PC-9 (cell line): ENCODE measurements at regions not wholly inside any gene's neighbourhood (a gene's known extent, or its start where the extent isn't known, plus 50 kb on each side); places are given as distances from the start of the nearest gene placed in this dataset.

ENCODE experiments used
- BruUV-seq: library from RNA; stranded (reverse); fragments of 400-500 nt; replicated peaks from 2 replicates; lab custom pipeline; 2021; lab: Mats Ljungman, UMichigan
- CTCF ChIA-PET: fragments of 300-600 bp; sonication (Branson Sonifier 250); formaldehyde crosslinking; loops from one replicate; lab custom pipeline; 2022; ENCODE audit warnings: antibody characterized with exemption; lab: Charles Lee
- POLR2A ChIA-PET: fragments of 300-600 bp; sonication (Branson Sonifier 250); formaldehyde crosslinking; loops from one replicate; lab custom pipeline; 2022; ENCODE audit warnings: antibody characterized with exemption; ENCODE audit not compliant: unreplicated experiment; lab: Charles Lee
- DNase-seq, 2 experiments: peaks; one replicate each; pipeline versions ENCODE4 v3.0.0 to v3.0.0-alpha.2; 2015 to 2022; ENCODE audit warnings: mixed read lengths in 1 of 2
- H2AFZ ChIP-seq: fragments of 200-600 bp; sonication (generic); 2 replicates; pipeline ENCODE4 v1.8.1; 2017; ENCODE audit warnings: antibody characterized with exemption
- H3F3A ChIP-seq: fragments of 200-600 bp; sonication (generic); 2 replicates; pipeline ENCODE4 v1.8.1; 2017; ENCODE audit warnings: antibody characterized with exemption, mild to moderate bottlenecking, low read depth; ENCODE audit not compliant: insufficient read depth
- H3K27ac ChIP-seq: fragments of 200-600 bp; sonication (generic); 2 replicates; pipeline ENCODE4 v1.6.1; 2016; ENCODE audit warnings: mixed run types
- H3K27me3 ChIP-seq: fragments of 200-600 bp; sonication (generic); 2 replicates; pipeline ENCODE4 v1.6.1; 2016; ENCODE audit warnings: low read depth, mixed run types; ENCODE audit not compliant: insufficient read depth
- H3K36me3 ChIP-seq: fragments of 200-600 bp; sonication (generic); 2 replicates; pipeline ENCODE4 v1.6.1; 2016; ENCODE audit warnings: low read depth, mixed run types
- H3K4me1 ChIP-seq: fragments of 200-600 bp; sonication (generic); replicated peaks from 2 replicates; pipeline ENCODE4 v1.6.1; 2016; ENCODE audit warnings: mixed run types; ENCODE audit not compliant: insufficient read depth
- H3K4me2 ChIP-seq: fragments of 200-600 bp; sonication (generic); 2 replicates; pipeline ENCODE4 v1.6.1; 2017; ENCODE audit warnings: mixed run types
- H3K4me3 ChIP-seq: fragments of 200-600 bp; sonication (generic); 2 replicates; pipeline ENCODE4 v1.6.1; 2016; ENCODE audit warnings: mixed run types
- H3K79me2 ChIP-seq: fragments of 200-600 bp; sonication (generic); 2 replicates; pipeline ENCODE4 v1.6.1; 2017; ENCODE audit warnings: low read depth, mixed run types
- H3K9me2 ChIP-seq: fragments of 200-600 bp; sonication (generic); 2 replicates; pipeline ENCODE4 v1.8.1; 2017; ENCODE audit warnings: mild to moderate bottlenecking; ENCODE audit not compliant: insufficient read depth
- H3K9me3 ChIP-seq: fragments of 200-600 bp; sonication (generic); 2 replicates; pipeline ENCODE4 v1.8.1; 2016; ENCODE audit warnings: low read depth; ENCODE audit not compliant: insufficient read depth
- H4K20me1 ChIP-seq: fragments of 200-600 bp; sonication (generic); 2 replicates; pipeline ENCODE4 v1.8.1; 2017; ENCODE audit not compliant: insufficient read depth
- CTCF ChIP-seq: fragments of 200-600 bp; sonication (generic); conservative IDR thresholded peaks from 2 replicates; pipeline ENCODE4 v1.6.1; 2017; ENCODE audit warnings: mixed run types, antibody characterized with exemption, mild to moderate bottlenecking, moderate library complexity
- EZH2 ChIP-seq: fragments of 200-600 bp; sonication (generic); IDR thresholded peaks from 2 replicates; pipeline ENCODE4 v1.8.0; 2017; ENCODE audit warnings: antibody characterized with exemption, low read depth
- intact Hi-C: fragments of 100-400 bp; cut with micrococcal nuclease; formaldehyde crosslinking; loops from one replicate; pipeline ENCODE4 v1.10.0; 2022; ENCODE audit not compliant: unreplicated experiment

- Histone ChIP-seq H3K4me2 (no peak overlapping the region), H3K9me2 (no peaks in the 10 kb centered on the region), H3K27ac (no peak overlapping the region), H4K20me1 (no peaks in the 10 kb centered on the region), H3K27me3 (no peaks in the 10 kb centered on the region), H3K79me2 (no peaks in the 10 kb centered on the region), H3K9me3 (no peaks in the 10 kb centered on the region), H3K36me3 (no peaks in the 10 kb centered on the region), H2AFZ (no peak overlapping the region), H3K4me3 (no peak overlapping the region), H3F3A (no peaks in the 10 kb centered on the region), H3K4me1 (no peaks in the 10 kb centered on the region)
- CTCF ChIA-PET = no interaction called here
- no peak for DNase-seq
- TF ChIP-seq EZH2 (no peak), CTCF (no peak)
- POLR2A ChIA-PET = no interaction called here
- intact Hi-C loops = no loop called here
- no TSS peak for BruUV-seq
These were observed 404.8 kb downstream of the EPHA5 start for GRCh38 chr4:65265526-65265925.

GRCh38 chr4:65259296-65259695 lies 411.0 kb downstream of the EPHA5 start:
- CTCF ChIA-PET = no interaction called here
- TF ChIP-seq CTCF = no peak
- no peak for TF ChIP-seq EZH2

GRCh38 chr4:65250916-65251315 lies 419.4 kb downstream of the EPHA5 start:
- no peaks in the 10 kb centered on the region for H3K9me2 ChIP-seq
- H3K4me2 ChIP-seq = no peak overlapping the region
- H3K36me3 ChIP-seq = no peaks in the 10 kb centered on the region
- H3K27me3 ChIP-seq = no peaks in the 10 kb centered on the region
- CTCF ChIA-PET = no interaction called here
- DNase-seq = no peak
- POLR2A ChIA-PET = no interaction called here
- no peaks in the 10 kb centered on the region for H3K79me2 ChIP-seq
- no peak for TF ChIP-seq CTCF
- no peak for TF ChIP-seq EZH2
- intact Hi-C loops = no loop called here
- no peaks in the 10 kb centered on the region for H3K4me1 ChIP-seq
- H3K4me3 ChIP-seq = no peak overlapping the region
- no peaks in the 10 kb centered on the region for H4K20me1 ChIP-seq
- BruUV-seq = no TSS peak
- H2AFZ ChIP-seq = no peak overlapping the region
- no peaks in the 10 kb centered on the region for H3F3A ChIP-seq
- H3K27ac ChIP-seq = no peak overlapping the region
- no peaks in the 10 kb centered on the region for H3K9me3 ChIP-seq

More at GRCh38 chr4:65259296-65259695, 411.0 kb downstream of the EPHA5 start:
- intact Hi-C loops = no loop called here
- H3K4me2 ChIP-seq = no peak overlapping the region
- H3K9me2 ChIP-seq = no peaks in the 10 kb centered on the region
- H3K79me2 ChIP-seq = no peaks in the 10 kb centered on the region
- H4K20me1 ChIP-seq = no peaks in the 10 kb centered on the region
- no peak overlapping the region for H2AFZ ChIP-seq
- POLR2A ChIA-PET = no interaction called here
- no peaks in the 10 kb centered on the region for H3K9me3 ChIP-seq
- no peaks in the 10 kb centered on the region for H3F3A ChIP-seq
- no peaks in the 10 kb centered on the region for H3K4me1 ChIP-seq
- no TSS peak for BruUV-seq
- no peak for DNase-seq
- no peak overlapping the region for H3K4me3 ChIP-seq
- no peaks in the 10 kb centered on the region for H3K27me3 ChIP-seq
- H3K27ac ChIP-seq = no peak overlapping the region
- H3K36me3 ChIP-seq = no peaks in the 10 kb centered on the region
